HFFc6 (cell line): ENCODE measurements at regions not wholly inside any gene's neighbourhood (a gene's known extent, or its start where the extent isn't known, plus 50 kb on each side); places are given as distances from the start of the nearest gene placed in this dataset.
A peak's percentile ranks its signal among the peaks of the same experiment; 100 is the strongest.
"Not testable (repeated sequence)": the region's sequence is repeated elsewhere in the genome, so short reads cannot be mapped to it uniquely, and the experiment has no call there.

Experiments
- DNase-seq: peaks from one replicate; pipeline ENCODE4 v3.0.0-alpha.2; 2018
- H3K27ac Mint-ChIP-seq: 2 replicates; pipeline ENCODE4 v1.8.0; 2020; ENCODE audit warnings: mild to moderate bottlenecking, mixed read lengths
- H3K27me3 Mint-ChIP-seq: 2 replicates; pipeline ENCODE4 v1.8.0; 2021; ENCODE audit warnings: mild to moderate bottlenecking, moderate library complexity, mixed read lengths; ENCODE audit not compliant: insufficient read depth
- H3K36me3 Mint-ChIP-seq: 2 replicates; pipeline ENCODE4 v1.8.0; 2021; ENCODE audit warnings: low read depth, mixed read lengths
- H3K4me1 Mint-ChIP-seq: 2 replicates; pipeline ENCODE4 v1.8.0; 2020; ENCODE audit warnings: low read depth, mixed read lengths
- H3K4me3 Mint-ChIP-seq: 2 replicates; pipeline ENCODE4 v1.8.0; 2020; ENCODE audit warnings: mild to moderate bottlenecking, moderate library complexity, mixed read lengths
- H3K9me3 Mint-ChIP-seq: 2 replicates; pipeline ENCODE4 v1.8.0; 2020; ENCODE audit warnings: mild to moderate bottlenecking, mixed read lengths
- TF ChIP-seq, protein P1 (sequence below): fragments of 200-600 bp; sonication (generic); IDR thresholded peaks from 2 replicates; pipeline ENCODE4 v1.5.0; 2021; ENCODE audit warnings: antibody characterized with exemption, mild to moderate bottlenecking

DNA sequence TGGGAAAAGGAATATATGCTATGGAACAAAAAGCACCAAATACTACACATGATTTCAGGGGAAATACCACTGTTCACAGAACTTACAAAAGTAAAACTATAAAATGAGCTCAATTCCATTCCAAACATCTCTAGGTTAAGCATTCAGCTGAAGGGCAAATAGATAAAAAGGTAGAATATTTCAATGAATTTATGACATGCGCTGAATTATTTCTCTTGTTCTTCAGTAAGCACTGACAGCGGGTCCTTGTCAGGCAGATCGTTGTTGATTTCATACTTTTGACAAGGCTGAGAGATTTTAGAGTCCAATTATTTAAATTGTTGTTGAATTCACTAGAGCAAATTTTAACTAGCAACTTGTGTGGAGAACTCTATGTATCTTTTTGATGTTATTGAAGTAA is 449.6 kb downstream of the GUCY1A2 start:
- no peak overlapping the region for H3K27ac Mint-ChIP-seq
- no peaks in the 10 kb centered on the region; the same call in 1 of the 2 replicates for H3K4me1 Mint-ChIP-seq

DNA sequence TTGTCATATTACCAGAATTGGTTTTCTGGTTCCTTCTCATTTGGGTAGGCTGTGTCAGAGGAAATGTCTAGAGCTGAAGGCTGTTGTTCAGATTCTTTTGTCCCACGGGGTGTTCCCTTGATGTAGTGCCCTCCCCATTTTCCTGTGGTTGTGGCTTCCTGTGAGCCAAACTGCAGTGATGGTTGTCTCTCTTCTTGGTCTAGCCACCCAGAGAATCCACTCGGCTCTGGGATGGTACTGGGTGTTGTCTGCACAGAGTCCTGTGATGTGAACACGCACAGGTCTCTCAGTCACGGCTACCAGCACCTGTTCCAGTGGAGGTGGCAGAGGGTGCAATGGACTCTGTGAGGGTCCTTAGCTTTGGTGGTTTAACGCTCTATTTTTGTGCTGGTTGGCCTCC is 440.9 kb downstream of the GUCY1A2 start:
- not testable (repeated sequence) for DNase-seq, H3K4me3 Mint-ChIP-seq, H3K27me3 Mint-ChIP-seq, H3K27ac Mint-ChIP-seq, H3K36me3 Mint-ChIP-seq, H3K4me1 Mint-ChIP-seq
- peaks cover 26% of the 10 kb centered on the region for H3K9me3 Mint-ChIP-seq

More for the DNA sequence above, 449.6 kb downstream of the GUCY1A2 start:
- Mint-ChIP-seq H3K36me3 (no peaks in the 10 kb centered on the region), H3K4me3 (no peak overlapping the region), H3K27me3 (no peaks in the 10 kb centered on the region), H3K9me3 (no peaks in the 10 kb centered on the region)
- no peak for DNase-seq
- TF ChIP-seq, protein P1, sequence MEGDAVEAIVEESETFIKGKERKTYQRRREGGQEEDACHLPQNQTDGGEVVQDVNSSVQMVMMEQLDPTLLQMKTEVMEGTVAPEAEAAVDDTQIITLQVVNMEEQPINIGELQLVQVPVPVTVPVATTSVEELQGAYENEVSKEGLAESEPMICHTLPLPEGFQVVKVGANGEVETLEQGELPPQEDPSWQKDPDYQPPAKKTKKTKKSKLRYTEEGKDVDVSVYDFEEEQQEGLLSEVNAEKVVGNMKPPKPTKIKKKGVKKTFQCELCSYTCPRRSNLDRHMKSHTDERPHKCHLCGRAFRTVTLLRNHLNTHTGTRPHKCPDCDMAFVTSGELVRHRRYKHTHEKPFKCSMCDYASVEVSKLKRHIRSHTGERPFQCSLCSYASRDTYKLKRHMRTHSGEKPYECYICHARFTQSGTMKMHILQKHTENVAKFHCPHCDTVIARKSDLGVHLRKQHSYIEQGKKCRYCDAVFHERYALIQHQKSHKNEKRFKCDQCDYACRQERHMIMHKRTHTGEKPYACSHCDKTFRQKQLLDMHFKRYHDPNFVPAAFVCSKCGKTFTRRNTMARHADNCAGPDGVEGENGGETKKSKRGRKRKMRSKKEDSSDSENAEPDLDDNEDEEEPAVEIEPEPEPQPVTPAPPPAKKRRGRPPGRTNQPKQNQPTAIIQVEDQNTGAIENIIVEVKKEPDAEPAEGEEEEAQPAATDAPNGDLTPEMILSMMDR = no peak

DNA sequence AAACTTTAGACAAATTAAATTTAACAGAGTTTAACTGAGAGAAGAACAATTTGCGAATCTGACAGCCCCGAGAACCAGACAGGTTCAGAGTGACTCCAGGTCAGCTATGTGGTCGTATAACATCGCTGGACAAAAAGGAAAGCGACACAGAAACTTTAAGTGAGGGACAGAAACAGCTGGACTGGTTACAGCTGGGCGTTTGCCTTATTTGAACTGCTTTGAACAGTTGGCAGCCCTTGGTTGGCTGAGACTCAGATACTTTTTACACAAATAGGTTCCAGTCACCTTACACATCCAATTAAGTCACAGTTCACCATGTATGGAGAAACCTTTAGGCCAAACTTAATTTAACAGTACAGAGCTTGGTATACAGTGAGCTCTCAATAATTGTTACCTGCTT is 436.9 kb downstream of the GUCY1A2 start:
- DNase-seq = no peak

DNA sequence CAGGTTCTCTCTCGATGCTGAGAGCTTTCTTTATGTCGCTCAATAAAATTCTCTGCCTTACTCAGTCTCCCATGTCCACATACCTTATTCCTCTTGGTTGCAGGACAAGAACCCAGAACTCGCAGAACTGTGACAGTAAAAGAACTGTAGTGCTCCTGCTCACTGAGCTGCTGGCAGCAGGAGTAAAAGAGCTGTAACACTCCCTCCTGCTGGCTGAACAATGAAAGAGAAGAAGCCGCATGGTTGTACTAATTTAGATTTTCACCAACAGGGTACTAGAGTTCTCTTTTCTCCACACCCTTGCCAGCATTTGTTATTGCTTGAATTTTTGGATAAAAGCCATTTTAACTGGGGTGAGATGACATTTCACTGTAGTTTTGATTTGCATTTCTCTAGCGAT is 433.2 kb downstream of the GUCY1A2 start:
- no peaks in the 10 kb centered on the region; the same call in 1 of the 2 replicates for H3K9me3 Mint-ChIP-seq
- no peak overlapping the region for H3K4me3 Mint-ChIP-seq
- TF ChIP-seq, protein P1 = peak; percentile 82
- no peak overlapping the region for H3K27ac Mint-ChIP-seq
- DNase-seq = peak; percentile 51
- peaks cover 5% of the 10 kb centered on the region; the same call in 1 of the 2 replicates for H3K4me1 Mint-ChIP-seq
- no peaks in the 10 kb centered on the region for H3K36me3 Mint-ChIP-seq
- peaks cover 1% of the 10 kb centered on the region; the same call in 1 of the 2 replicates for H3K27me3 Mint-ChIP-seq

More for the DNA sequence above, 436.9 kb downstream of the GUCY1A2 start:
- Mint-ChIP-seq H3K36me3 (no peaks in the 10 kb centered on the region), H3K4me1 (peaks cover 5% of the 10 kb centered on the region; the same call in 1 of the 2 replicates), H3K4me3 (no peak overlapping the region), H3K27me3 (peaks cover 1% of the 10 kb centered on the region), H3K27ac (no peak overlapping the region), H3K9me3 (peaks cover 8% of the 10 kb centered on the region)
- TF ChIP-seq, protein P1 = no peak

DNA sequence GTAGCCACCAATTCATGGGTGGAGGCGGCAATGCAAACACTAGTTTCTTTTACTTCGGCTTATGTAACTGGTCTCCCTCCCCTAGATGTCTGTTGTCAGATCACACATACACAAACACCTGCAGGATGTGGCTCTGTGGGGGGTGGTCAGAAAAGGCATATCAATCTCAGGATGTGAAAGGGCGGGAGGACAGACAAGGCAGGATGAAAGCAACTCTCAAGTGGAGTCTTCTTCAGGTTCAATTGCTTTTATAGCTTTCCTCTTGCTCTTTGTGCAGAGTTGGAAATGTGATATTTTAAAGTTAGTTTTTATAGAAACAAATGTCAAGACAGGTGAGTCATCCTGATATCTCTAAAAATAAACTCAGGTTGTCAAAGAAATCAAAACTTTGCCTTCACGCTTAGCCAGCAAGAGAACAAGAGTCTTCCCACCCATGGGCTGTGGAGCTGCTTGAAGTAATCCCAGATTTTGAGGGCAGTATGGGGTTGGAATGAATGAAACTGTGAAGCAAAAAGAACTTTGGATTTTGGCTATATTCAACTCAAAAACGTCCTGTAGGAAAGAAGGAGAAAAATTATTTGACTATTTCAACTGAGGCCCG is 423.4 kb downstream of the GUCY1A2 start:
- TF ChIP-seq, protein P1 = no peak
- DNase-seq = no peak
- Mint-ChIP-seq H3K9me3 (no peaks in the 10 kb centered on the region), H3K4me1 (no peaks in the 10 kb centered on the region), H3K27me3 (peaks cover 2% of the 10 kb centered on the region; the same call in 1 of the 2 replicates), H3K4me3 (no peak overlapping the region), H3K27ac (no peak overlapping the region), H3K36me3 (no peaks in the 10 kb centered on the region)

DNA sequence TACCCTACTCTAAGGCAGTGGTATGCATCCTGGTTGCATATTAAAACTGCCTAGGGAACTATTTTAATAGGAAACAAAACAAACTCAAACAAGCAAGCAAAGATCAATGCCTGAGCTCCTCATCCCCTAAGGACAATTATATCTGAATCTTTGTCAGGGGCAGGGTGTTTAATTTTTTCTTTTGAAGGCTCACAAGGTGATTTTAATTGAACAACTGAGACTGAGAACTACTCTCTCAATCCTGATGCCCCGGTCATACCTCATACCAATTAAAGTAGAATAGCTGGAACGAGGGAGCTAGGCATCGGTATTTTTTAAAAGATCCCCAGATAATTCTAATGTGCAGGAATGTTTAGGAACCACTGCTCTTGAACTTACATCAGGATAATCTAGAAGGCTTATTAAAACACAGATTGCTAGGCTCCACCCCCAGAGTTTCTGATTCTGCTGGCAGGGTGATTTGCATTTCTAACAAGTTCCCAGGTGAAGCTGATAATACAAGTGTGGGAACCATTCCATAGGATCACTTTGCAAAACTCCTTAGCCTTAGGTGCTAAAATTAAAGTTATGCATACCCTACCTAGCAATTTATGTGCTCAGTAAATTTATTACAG is 416.5 kb downstream of the GUCY1A2 start:
- Mint-ChIP-seq H3K4me3 (no peak overlapping the region), H3K36me3 (no peaks in the 10 kb centered on the region), H3K27me3 (peaks cover 2% of the 10 kb centered on the region; the same call in 1 of the 2 replicates), H3K27ac (no peak overlapping the region), H3K9me3 (peaks cover 5% of the 10 kb centered on the region; the same call in 1 of the 2 replicates), H3K4me1 (no peaks in the 10 kb centered on the region)
- DNase-seq = no peak
- TF ChIP-seq, protein P1 = no peak
